RWPE1 (cell line): ENCODE measurements at regions not wholly inside any gene's neighbourhood (a gene's known extent, or its start where the extent isn't known, plus 50 kb on each side); places are given as distances from the start of the nearest gene placed in this dataset.

Experiments used
- CTCF ChIA-PET: fragments of 350-600 bp; sonication (Branson Sonifier 250); formaldehyde crosslinking; extraction: SDS; loops from one replicate; lab custom pipeline; 2021; lab: Yijun Ruan, JAX
- POLR2A ChIA-PET: fragments of 400-600 bp; formaldehyde crosslinking; extraction: SDS; loops from one replicate; lab custom pipeline; 2020; ENCODE audit warnings: antibody characterized with exemption; ENCODE audit not compliant: low non-redundant PET; lab: Yijun Ruan, JAX
- DNase-seq: peaks from one replicate; pipeline ENCODE4 v3.0.0; 2012; ENCODE audit warnings: low spot score
- H3K27ac ChIP-seq: fragments of 450-650 bp; 2 replicates; pipeline ENCODE4 v1.5.1; 2017
- TF ChIP-seq, protein P1 (sequence below): fragments of 450-650 bp; conservative IDR thresholded peaks from 2 replicates; pipeline ENCODE4 v1.5.1; 2017; ENCODE audit warnings: low read depth, mild to moderate bottlenecking

DNA sequence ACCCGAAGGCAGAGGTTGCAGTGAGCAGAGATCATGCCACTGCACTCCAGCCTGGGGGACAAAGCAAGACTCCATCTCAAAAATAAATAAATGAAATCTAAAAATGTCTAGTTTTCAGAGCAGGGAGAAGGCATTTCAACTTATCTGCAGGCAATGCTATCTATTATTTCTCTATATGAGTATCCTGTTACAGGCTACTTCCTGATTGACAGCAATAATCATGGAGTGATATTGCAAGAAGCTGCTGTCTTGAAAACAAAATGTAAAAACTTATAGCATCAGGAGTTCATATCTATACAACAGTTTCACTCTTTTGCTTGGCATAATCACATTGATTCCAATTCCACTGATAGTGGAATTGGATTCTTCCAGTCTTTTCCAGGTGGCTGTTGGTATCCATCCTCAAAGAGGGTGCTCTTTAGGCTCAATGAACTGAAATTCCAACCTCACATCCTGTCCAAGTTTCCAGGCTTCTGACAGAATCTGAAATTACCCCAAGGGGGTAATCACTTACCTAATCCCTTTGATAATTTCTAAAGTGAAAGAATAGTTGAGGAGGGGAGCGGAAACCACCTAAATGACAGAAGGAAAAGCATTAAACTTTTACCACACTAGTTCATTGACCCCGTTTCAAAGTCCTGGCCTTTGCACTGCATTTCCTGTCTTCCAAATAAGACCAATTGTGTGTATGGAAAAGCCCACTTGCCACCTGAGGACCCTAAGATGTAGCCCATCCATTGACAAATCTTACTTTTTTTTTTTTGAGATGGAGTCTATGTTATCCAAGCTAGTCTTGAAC is 107.6 kb downstream of the GLUL start:
- ChIA-PET POLR2A (no interaction called here), CTCF (no interaction called here)
- no peak overlapping the region for H3K27ac ChIP-seq
- DNase-seq: no peak
- TF ChIP-seq, protein P1, sequence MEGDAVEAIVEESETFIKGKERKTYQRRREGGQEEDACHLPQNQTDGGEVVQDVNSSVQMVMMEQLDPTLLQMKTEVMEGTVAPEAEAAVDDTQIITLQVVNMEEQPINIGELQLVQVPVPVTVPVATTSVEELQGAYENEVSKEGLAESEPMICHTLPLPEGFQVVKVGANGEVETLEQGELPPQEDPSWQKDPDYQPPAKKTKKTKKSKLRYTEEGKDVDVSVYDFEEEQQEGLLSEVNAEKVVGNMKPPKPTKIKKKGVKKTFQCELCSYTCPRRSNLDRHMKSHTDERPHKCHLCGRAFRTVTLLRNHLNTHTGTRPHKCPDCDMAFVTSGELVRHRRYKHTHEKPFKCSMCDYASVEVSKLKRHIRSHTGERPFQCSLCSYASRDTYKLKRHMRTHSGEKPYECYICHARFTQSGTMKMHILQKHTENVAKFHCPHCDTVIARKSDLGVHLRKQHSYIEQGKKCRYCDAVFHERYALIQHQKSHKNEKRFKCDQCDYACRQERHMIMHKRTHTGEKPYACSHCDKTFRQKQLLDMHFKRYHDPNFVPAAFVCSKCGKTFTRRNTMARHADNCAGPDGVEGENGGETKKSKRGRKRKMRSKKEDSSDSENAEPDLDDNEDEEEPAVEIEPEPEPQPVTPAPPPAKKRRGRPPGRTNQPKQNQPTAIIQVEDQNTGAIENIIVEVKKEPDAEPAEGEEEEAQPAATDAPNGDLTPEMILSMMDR: no peak

DNA sequence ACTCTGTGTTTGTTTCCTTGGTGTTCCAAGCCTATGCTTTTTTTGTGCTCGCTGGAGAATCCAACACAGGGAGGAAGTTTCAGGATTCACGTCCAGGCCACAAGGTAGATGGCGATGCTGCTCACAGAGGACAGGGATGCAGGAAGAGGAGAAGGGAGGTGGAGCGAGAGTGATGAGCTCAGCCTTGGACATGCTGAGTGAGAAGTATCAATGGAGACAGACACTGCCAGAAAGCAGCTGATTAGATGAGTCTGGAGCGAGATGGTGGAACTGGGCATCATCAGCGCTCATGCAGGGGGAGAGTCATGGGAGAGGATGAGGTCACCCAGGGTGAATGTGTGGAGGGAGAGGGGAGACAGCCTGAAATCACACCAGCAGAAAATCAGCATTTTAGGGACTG is 110.0 kb downstream of the GLUL start:
- no peak for DNase-seq
- POLR2A ChIA-PET: no interaction called here
- TF ChIP-seq, protein P1: no peak

DNA sequence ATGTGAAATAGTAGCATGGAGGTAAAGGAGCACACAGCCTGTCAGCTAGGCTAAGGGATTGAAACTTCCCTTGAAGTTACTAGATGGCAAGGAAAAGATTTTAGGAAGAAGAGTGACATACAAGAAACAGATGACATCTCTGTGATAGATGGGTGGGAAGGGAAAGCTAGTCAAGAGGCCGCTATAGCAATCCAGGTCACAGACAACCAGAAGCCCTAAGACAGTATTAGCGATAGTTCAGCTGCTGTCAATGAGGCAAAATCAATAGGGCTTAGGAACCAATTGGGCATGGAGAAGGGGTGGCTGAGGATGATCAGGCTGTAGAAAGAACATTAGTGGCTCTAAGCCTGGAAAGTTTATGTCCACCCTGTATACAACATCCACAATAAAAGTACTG is 111.1 kb downstream of the GLUL start:
- POLR2A ChIA-PET: no interaction called here
- no peak overlapping the region for H3K27ac ChIP-seq
- TF ChIP-seq, protein P1: no peak
- DNase-seq: no peak
- CTCF ChIA-PET: no interaction called here

More for the DNA sequence above, 110.0 kb downstream of the GLUL start:
- CTCF ChIA-PET: no interaction called here
- H3K27ac ChIP-seq: no peak overlapping the region

DNA sequence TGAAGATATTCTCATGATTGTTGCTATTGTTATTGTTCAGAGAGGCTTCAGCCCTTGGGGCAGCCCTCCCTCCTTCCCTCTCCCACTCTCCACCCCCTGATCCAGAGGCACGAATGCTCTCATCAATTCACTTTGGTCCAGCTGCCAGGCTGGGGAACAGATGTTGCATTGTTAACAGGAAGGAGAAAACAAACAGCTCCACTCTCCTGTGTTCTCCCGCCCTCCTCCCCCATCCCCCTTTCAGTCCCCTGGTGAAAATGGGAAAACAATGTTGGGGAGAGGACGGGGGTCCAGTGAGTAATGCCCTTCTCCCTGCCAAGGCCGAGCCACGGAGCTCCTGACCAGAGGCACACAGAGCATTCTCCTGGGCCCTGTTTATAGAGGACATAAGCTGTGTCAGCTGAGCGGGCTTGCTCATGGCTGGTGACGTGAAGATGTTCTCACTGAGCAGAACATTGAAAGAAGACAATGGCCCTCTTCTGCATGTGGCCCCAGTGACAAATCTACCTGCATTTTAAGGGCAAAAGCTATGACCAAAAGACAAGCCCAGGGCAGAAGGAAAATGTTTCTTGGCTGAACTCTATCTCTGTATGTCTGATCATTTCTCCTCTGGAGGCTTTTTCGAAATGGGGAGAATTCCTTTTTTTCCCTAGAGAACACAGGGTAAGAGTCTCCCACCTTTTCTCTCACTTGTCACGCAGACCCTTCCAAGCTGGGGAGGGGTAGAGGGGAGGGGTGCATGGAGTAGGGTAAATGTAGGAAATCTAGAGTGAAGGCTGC is 111.7 kb downstream of the GLUL start:
- POLR2A ChIA-PET: no interaction called here
- TF ChIP-seq, protein P1: no peak
- no peak for DNase-seq
- CTCF ChIA-PET: interaction anchor here (0.5 kb wide), 1 partner anchor 208 kb away, joined by 4 read pairs; no protein-coding TSS in a partner anchor
- H3K27ac ChIP-seq: no peak overlapping the region

DNA sequence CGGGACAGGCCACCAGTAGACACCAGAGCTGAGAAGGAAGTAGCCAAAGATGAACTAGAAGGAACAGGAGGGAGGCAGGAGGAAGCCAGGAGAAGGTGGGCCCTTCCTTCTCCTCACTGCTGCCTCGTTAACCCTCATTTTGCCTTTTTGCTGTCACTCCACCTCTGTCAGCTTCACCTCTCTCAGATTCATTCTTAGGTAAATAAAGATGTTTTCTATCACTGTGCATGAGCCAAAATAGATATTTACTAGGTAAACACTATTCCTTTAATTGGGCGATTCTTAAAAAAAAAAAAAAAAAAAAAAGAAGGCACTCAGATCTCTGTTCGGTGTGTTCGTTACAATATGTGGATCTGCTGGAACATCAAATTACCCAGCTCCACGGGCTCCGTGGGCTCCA is 112.3 kb downstream of the GLUL start:
- TF ChIP-seq, protein P1: no peak
- H3K27ac ChIP-seq: no peak overlapping the region
- no peak for DNase-seq
- ChIA-PET CTCF (interaction anchor here (0.5 kb wide), 1 partner anchor 208 kb away, joined by 4 read pairs; no protein-coding TSS in a partner anchor), POLR2A (no interaction called here)

DNA sequence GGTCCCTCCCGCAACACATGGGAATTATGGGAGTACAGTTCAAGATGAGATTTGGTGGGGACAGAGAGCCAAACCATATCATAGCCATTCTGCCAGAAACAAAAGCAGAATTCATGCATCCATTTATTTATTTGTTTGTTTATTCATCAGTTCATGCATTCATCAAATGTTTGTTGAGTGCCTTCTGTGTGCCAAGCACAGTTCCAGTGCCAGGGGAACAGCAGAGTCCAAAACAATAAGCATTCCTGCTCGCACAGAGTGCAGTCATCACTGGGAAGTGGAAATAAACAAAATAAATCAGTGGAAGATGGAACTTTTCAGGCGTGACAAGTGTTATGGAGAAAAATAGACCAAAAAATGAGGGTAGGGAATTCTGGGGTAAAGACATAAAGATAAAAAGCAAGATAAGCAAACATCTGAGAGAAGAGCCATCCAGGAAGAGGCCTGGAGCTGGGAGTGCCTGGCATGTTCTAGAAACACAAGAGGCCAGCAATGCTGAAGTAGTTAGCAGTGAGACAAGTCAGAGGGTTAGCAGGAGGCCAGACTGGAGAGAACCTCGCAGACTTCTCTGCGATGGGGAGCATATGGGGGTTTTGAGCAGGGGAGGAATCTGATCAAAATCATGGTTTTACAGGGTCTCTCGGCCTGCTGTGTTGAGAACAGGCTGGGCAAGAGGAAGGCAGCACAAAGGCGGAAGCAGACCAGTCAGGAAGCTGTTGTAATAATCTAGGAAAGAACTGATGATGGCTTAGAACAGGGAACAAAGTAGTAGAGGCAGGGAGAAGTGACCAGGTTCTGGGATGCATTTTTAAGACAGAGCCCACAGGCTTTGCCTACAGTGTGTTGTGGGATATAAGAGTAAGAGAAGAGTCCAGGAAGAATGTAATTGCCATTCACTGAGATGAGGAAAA is 113.2 kb downstream of the GLUL start:
- CTCF ChIA-PET: no interaction called here
- no peak for DNase-seq
- TF ChIP-seq, protein P1: no peak
- H3K27ac ChIP-seq: no peak overlapping the region
- POLR2A ChIA-PET: no interaction called here
